GM19438 (cell line): ENCODE measurements at regions not wholly inside any gene's neighbourhood (a gene's known extent, or its start where the extent isn't known, plus 50 kb on each side); places are given as distances from the start of the nearest gene placed in this dataset.

Experiments used
- ATAC-seq: cut with Tn5 transposase; IDR thresholded peaks from one replicate; pipeline ENCODE4 v1.9.1; 2021; ENCODE audit warnings: low read depth; ENCODE audit not compliant: unreplicated experiment

DNA sequence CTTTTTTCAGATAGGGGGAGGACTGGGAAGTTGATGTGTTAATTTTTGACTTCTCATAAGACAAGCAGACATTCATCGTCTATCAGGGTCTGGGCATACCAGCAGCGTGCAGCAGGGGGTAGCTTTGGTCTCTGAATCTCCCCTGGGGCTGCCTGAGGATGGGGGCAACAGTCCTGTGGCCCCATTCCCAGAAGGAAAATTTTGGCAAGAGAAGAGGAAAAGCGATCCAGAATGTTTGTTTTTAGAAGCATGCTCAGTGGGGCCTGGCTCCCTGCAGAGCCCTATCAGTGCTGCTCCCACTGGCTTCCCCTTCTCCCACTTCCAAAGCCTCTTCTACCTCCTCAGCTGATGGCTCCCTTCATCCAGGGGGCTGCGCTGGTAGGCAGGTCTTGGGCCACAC is 194.8 kb upstream of the IL12B start:
- no peak for ATAC-seq

DNA sequence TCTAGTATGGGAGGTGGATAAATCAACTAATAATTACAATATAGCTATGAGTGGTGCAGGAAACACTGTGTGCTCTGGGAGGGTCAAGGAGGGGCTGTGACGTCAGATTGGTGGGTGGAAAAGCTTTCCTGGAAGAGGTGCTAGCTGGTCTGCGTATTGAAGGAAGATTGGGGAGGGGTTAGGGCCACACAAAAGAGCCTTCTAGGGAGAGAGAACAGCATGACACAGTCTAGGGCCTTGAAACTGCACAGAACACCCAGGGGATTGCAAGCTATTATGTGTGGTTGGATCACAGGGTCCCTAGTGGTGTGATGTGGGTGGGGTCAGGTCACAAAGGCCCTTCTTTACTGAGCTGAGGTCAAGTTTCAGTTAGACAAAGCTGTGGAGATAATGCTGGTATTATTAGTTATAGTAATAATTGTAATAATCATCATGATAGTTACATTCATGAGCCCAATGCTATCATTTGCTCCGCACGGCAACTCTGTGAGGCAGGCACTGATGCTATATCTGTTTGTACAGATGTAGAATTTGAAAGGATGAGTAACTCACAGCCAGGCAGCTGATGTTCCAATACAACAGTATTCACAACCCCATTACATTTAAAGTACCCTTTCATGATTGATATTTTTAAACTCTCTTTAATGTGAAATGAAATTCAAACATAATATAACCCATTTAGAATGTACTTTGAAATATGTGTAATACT is 197.4 kb upstream of the IL12B start:
- no peak for ATAC-seq

DNA sequence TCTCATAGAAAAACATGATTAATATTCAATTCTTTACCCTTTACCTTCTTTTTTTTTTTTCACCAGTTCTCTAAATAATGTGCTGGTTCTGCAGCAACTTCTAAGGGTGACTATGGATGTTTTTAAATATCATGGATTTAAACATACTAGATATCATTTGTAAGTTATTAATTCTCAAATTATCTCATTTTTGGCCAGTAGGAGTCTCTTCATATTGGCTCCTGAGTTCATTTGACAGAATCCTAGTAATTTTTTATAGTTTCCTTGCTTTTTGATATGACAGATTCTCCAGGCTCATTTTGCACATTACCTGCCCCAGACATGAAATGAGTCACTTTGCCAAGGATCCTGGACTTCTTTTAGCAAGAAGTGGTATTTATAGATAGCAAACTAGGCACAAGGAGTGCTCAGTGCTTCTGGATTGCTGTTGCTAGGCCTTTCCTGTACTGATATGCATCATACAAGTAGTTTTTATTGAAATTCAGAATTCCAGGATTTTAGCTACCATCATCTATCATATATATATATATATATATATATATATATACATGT is 201.3 kb upstream of the IL12B start:
- no peak for ATAC-seq

DNA sequence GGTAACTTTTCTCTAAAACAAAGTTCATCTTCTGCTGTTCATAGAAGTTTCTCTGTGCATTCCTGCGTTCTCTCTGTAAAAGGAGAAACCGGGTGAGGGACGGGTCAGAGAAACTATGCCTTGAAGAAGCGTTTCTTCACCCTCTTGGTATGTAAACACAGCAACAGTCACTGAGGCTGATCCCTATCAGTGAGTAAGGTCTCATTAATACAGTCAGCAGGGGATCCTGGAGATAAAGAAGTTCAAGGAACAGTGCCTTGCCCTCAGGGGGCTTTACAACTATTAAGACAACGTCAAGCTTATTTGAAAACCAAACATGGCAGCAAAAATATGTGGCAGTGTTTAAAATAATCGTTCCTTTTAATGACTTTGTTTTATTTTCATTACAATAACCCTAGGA is 202.9 kb upstream of the IL12B start:
- ATAC-seq = no peak

DNA sequence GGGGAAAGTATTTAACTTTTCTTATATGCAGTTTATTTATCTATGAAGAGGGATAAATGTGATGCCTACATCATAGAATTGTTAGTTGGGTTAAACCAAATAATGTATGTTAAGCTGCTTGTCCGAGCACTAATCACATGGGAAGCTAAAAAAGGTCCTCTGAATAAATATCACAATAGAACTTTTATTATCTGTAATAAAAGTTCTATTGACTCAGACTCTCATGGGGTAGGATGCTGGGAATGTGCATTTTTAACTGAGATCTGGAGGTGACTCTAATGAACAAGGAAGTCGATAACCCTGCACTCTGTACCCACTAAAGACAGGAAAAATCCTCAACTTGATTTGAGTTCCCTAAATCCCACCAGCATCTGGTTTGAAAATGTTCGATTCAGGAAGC is 205.9 kb upstream of the IL12B start:
- ATAC-seq = no peak

DNA sequence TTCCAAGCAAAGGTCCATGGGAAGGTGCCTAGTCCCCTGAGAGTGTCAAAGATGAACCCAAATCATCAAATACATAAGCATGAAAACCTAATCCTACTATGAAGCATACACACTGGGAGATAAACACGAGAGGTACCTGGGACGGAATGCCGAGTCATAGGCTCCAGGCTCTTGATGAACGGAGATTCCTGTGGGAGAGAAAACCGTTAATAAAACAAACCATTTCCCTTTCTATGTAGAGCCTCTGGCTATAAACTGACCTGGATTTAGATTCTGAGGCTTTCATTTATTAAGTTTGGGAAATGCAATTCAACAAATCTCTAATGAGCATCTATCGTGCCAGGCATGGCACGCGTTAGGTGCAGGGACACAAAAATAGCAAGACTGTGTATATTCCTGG is 206.4 kb upstream of the IL12B start:
- no peak for ATAC-seq

DNA sequence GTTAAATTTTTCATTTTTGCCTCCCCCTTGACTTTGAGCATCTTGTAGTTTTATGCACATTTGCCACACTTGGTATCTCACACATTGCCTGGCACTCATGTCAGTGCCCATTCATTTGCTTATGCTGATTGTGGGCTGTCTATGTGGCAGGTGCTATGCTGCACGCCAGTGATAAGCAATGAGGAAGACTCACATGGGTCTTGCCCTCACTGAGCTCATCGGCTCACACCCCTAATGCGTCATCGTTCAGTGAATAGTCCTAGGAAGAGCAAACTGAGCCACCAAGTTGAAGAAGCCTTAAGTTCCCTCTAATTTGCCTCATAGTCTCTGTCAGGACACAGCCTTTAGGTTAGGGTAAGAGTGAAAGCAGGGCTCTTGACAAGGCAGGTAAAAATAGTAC is 209.4 kb upstream of the IL12B start:
- ATAC-seq = no peak

DNA sequence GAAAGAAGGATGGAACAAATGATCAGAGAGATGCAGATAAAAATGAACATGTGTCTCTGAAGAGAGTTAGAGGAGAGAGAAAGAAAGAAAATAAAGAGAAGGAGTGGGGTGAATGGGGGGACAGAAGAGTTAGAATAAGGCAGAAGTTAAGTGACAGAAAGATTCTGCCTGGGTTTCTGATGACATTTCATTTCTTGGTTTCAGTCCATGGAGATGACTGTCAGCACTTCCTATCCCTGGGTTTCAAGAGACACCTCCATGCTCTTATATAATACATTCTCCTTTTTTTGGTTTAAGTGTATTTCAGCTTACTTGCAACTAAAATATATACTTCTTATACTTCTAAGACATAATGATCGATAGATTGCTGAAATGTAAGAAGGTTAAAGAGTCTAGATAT is 213.0 kb upstream of the IL12B start:
- ATAC-seq = no peak

DNA sequence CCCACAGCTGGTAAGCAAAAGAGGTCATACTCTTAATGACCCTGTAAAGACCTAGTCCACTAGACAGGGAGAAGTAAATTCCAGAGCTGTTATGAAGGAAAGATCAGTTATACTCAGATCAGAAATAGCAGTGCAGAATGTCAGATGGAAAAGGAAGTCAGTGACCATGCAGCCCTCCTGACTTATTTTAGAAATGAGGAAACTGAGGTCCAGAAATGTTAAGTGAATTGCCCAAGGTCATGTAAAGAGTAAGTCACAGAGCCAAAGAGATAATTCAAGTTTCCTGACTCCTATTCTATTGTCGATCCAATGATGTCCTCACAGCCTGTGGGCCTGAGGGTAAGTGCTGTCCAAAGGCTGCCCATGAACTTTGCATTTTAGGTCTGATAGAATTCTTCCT is 214.9 kb upstream of the IL12B start:
- ATAC-seq = no peak

DNA sequence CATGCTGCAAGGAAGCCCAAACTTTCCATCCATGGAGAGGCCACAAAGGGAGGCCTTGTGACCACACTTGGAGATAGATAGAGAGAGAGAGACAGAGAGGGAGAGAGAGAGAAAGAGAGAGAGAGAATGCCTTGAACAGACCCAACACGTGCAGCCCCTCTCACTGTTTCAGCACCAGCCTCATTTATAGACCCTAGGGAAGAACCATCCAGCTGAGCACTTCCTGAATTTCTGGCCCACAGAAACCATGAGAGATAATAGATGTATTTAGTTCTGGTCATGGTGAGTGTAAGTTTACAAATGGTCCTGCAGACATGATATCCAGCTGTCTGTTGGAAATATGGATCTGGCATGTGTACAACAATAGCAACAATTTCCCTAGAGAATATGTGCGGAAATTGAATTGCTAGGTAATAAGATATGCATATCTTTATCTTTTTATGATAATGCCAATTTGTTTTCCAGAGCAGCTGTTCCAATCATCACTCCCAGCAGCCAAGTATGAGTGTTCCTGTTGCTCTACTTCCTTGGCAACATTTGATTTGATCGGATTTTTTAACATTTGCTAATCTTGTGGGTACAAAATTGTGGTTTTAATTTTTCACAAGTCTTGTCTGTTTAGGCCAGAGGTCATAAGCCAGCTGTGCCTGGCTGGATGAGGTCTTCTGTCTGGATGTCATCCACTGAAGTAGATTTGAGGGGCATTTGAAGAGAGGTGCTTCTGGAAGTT is 217.3 kb upstream of the IL12B start:
- no peak for ATAC-seq

DNA sequence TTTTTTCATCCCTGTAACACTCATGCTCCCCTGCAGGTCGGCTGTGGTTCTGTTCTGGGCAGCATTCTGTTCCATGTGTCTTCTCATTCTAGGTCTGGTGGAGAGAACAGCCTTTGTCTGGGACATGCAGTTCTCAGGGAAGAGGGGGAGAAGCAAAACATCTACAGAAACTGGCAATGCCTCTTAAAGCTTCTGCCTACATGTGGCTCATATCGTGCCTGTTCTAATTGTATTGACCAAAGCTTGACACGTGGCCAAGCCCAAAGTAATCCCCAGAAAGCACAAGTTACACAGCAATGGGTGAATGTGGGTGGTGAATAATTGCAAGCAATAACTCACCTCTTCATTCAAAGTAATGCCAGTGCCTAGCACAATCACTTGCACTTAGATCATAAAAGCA is 218.2 kb upstream of the IL12B start:
- ATAC-seq = no peak

DNA sequence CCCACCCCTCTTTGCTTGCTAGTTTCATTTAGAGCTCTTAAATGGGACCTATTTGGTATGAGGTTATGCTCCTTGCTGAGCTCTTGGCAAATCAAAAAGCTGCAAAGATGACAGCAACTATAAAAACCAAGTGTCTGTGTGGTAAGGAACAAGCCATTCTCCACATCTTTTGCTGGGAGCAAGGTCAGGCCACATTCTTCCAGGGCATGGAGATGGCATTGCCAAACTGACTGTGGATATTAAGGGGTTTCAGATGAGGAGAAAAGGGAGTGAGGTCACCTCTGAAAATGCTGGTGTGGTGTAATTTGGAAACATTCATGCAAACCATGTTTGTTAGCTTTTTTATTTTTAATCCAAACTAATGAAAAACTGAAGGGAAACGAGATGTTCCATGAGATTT is 218.8 kb upstream of the IL12B start:
- ATAC-seq = no peak

DNA sequence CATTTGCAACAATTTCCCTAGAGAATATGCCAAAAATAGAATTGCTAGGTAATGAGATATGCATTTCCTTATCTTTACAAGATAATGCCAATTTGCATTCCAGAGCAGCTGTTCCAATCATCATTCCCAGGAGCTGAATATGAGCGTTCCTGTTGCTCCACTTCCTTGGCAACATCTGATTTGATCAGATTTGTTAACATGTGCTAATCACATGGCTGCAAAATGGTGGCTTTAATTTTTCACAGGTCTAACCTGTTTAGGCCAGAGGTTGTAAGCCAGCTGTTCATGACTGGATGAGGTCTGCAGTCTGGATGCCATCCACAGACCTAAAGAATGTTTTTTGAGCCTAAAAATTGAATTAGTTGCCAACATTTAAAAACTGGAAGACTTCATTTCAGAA is 220.7 kb upstream of the IL12B start:
- ATAC-seq = no peak

DNA sequence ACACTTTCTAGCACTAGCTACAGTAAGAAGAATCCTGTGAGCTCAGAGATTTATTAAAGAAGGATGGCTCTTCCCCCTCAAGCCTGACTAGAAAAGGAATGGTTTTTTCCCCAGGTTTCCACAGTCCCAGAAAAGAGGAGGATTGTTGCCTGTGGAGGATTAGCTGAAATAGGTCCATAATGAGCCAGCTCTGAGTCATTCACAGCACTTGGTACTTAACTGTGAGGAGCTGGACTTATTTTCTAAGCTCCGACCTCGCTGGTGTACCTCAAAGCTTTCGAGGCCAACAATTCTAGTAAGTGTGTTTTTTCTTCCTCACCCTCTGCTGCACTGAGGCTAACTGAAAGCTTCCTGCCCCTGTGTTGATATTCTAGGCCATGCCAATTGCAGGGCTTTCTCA is 222.5 kb upstream of the IL12B start:
- ATAC-seq = no peak

DNA sequence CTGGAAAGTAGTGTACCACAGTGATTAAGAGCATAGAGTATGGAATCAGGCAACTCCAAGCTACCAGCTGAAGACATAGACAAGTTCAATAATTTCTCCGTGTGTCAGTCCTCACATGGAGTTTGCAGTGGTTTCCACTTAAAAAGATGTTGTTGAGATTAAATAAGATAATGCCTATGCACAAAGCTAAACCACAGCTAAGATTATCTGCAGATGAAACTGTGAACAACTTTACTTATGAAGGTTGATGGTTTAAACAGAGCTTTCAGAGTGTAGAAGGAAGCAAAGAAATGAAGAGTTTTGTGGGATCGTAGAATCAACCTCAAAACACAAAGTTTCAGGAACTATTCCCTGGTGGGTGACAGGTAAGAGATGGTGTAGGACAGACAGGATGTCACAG is 223.5 kb upstream of the IL12B start:
- no peak for ATAC-seq

DNA sequence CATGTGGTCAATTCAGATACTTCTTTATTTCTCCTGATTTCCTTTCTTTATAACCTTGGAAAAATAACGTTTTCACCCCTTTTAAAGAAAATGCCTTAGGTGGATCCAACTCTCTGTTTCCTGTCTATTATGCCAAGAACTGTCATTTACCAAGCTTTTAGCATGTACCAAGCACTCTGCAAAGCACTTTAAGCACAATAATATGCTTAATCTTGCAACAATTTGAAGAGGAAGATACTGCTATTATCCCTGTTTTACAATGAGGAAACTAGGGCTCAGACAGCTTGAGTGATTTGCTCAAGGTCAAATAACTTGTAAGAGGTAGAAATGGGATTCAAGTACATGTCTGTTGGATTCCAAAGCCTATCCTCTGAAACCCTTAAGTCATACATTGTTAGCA is 224.8 kb upstream of the IL12B start:
- no peak for ATAC-seq

DNA sequence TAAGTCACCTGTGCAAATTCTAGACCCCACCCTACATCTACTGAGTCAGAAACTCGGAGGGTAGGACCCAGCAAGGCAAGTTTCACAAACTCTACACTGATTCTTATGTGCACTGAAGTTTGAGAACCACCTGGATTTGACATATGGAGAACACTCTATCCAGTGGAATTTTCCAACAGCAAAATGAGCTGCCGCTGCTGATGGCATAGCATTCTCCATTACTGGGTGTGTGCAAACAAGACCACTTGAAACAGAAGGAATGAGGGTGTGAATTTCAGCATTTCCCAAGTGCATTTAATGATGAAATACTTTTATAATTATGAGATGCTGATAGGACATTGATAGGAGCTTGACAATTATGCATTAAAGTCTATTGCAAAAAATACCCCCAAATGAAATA is 229.1 kb upstream of the IL12B start:
- ATAC-seq = no peak

DNA sequence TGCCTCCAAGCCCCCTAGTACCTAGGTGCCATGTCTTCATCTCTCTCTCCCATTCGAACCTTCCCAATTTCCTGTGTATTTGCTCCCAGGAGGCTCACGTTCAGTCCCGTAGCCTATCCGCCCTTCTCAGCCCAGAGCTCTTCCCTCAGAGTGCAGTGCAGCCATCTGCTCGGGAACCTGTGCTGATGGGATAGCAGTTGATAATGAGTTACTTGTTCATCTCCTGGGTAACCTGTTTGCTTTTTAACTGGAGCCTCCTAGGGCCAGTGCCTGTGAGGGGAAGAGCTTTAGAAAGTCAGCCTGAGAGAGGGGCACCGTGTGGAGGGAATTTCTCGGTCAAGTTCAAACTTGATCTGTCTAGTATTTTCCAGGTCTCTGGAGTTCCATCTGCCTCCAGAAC is 229.8 kb upstream of the IL12B start:
- ATAC-seq = no peak

DNA sequence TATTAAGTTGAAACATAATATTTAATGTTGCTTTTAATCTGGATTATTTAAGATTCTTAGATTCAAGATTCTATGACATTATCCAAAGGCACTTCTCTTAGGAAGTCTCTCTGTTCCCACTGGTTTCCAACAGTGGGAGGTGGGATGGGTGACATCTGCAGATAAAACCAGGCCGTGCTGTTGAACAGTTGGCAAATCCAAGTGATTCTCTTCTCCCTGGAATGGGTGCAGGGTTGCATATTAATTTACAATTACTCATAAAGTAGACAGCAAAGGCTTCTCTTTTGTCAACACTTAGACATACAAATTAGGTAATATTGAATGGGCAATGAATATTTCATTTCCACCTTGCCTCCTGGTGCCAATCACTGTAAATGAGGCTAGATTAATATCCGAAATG is 233.7 kb upstream of the IL12B start:
- ATAC-seq = no peak

DNA sequence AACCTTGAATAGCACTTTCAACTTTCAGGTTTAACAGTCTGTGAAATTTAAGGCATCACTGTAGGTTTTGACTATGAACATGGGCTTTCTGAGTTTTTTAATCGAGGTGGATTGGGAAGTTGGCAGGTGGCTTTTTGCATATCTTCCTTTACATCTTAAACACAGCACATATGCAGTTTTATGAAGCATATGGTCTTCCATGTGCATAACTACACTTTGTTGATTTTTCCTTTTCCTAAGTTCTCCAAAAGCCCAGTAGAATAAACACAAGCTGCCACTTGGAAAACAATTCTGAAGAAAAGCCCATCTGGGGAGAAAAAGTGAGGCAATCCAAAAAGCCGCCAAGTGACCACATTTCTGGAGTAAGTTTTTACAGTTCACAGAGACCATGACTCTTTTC is 236.5 kb upstream of the IL12B start:
- ATAC-seq = no peak

DNA sequence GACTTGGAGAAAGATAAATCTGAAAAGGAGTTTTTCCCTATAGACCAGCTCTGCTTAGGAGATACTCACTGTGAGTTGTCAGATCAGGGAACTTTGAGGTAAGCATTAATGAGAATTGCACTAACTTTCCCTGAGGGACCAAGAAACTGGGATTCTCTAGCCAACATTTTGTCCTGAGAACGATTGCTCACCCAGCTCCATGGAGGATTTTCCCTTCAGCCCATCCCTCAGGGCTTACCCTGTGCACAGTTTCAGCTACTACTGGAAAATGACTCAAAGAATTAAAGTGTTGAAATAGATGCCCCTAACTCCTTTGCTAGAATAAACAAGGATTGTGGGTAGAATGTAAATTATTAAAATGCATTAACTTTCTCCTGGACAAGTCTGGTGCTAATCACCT is 237.2 kb upstream of the IL12B start:
- no peak for ATAC-seq

DNA sequence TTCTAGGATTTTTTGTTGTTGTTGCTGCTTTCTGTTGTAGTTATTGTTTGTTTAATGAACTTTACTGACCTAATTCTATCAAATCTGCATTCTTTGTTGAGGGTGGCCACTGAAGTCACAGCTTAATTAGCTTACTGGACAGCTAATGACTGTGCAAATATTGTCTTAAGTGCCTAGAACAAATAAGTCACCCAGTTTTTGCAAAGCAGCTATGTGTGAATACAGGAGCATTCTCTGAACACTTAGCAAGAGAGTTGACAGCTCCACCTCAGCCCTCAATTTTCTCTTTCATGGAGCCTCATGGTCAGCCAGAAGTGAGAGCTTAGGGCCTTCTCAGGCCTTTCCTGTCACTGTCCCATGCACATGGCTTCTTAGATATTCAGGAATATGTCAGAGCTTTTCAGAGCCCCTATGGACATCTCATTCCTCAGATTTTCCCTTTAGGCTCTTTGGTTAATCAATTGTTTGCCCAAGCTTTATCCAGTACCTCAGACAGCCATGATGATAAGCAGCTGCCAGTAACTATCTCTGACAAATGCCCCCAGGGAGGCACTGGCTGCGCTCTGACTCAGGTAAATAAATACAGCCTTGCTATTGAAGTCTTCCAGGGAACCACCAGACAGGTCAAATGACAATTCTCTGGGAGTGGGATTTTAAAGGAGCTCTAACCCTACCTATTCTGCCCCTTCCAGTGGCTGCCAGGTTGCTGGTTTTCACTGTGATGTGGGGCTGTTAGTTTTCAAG is 241.4 kb upstream of the IL12B start:
- ATAC-seq = no peak
